AG09319 (cell line): ENCODE measurements at regions not wholly inside any gene's neighbourhood (a gene's known extent, or its start where the extent isn't known, plus 50 kb on each side); places are given as distances from the start of the nearest gene placed in this dataset.
"Not testable (repeated sequence)": the region's sequence is repeated elsewhere in the genome, so short reads cannot be mapped to it uniquely, and the experiment has no call there.

ENCODE experiments used
- DNase-seq: peaks from one replicate; pipeline ENCODE4 v3.0.0-alpha.2; 2010; ENCODE audit warnings: low read depth; ENCODE audit errors: extremely low read depth
- CTCF ChIP-seq: IDR thresholded peaks from 2 replicates; pipeline ENCODE4 v1.5.1; 2011; ENCODE audit warnings: low read depth, mild to moderate bottlenecking, inconsistent platforms, low read length, moderate library complexity

DNA sequence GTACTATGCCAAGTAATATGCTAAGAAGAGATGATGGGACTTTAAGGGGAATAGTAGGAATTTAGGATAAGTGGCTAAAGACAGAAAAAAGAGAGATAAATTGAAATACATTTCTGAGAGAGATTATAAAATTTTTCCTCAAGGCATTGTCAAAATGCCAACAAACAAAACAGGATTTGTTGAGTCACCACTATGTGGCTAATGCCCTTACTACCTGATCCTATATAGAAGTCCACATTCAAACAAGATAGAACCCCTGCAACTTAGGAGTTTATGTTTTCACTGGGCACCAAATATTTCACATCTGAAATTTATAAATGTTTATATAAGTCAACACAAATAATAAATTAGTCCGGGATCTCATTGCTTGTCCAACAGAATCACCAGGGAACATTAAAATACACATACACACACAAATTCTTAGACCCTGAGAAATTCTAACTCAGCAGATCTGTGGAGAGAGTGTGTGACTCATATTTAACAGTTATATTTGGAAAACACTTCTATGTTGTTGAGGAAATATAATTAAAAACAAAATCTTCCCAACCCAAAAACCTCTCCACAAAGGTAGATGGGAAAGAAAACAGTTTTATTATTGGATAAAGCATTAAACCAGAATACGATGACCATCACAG lies 154.3 kb downstream of the PPP1R3A start:
- no peak for TF ChIP-seq CTCF
- no peak for DNase-seq

- no peak for DNase-seq
- no peak for TF ChIP-seq CTCF
Measured at GRCh38 chr7:113763226-113763625, 155.6 kb downstream of the PPP1R3A start.

DNA sequence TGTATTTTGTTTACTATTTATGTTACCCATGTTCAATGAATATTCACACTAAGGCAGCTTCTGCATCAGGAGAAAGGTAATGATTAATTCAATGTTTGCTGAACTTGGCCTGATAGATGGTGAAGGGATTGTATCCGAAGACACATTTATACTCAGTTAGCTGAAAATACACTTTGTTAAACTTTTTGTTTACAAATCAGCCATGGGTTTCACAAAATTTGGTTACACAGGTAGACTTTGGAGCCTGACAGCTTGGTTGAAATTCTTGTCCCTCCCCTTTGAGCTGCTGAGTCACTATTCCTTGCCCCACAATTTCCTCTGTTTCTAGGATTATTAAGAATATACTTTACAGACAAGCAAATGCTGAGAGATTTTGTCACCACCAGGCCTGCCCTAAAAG lies 162.6 kb downstream of the PPP1R3A start:
- TF ChIP-seq CTCF = no peak
- no peak for DNase-seq

DNA sequence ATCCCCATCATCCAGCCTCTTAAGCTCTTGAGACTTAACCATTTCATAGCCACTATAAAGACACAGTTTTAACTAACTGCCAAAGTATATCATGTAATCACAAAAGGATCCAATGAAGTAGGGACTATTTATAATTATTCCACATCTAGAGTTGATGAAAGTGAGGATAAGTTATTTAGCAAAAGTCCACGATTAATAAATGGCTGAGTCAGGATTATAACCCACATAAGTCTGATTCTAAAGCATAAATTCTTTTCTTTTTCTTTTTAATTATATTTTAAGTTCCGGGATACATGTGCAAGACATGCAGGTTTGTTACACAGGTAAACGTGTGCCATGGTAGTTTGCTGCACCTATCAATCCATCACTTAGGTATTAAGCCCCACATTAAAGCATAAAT lies 166.1 kb downstream of the PPP1R3A start:
- no peak for DNase-seq
- no peak for TF ChIP-seq CTCF

DNA sequence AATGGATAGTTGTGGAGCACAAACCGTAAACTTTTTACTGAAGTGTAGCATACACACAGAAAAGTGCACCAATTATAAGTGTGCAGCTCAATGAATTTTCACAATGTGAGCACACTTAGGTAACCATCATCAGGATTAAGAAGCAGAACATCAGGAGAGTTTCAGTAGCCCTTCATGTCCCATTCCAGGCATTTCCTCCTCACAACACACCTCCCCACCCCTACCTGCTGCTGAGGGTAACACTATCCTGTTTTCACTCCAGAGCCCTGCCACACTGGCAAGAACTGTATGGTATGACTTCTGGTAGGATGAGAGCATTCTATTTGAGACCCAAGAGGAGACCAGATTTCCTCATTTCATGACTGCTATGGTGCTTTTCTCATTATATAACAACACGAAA lies 166.5 kb downstream of the PPP1R3A start:
- no peak for DNase-seq

GRCh38 chr7:113751547-113751946 lies 167.3 kb downstream of the PPP1R3A start:
- DNase-seq = no peak
- TF ChIP-seq CTCF = no peak

More for the DNA sequence above, 166.5 kb downstream of the PPP1R3A start:
- TF ChIP-seq CTCF = no peak

DNA sequence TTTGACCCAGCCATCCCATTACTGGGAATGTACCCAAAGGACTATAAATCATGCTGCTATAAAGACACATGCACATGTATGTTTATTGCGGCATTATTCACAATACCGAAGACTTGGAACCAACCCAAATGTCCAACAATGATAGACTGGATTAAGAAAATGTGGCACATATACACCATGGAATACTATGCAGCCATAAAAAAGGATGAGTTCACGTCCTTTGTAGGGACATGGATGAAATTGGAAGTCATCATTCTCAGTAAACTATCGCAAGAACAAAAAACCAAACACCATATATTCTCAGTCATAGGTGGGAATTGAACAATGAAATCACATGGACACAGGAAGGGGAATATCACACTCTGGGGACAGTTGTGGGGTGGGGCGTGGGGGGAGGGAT lies 170.4 kb downstream of the PPP1R3A start:
- not testable (repeated sequence) for DNase-seq

DNA sequence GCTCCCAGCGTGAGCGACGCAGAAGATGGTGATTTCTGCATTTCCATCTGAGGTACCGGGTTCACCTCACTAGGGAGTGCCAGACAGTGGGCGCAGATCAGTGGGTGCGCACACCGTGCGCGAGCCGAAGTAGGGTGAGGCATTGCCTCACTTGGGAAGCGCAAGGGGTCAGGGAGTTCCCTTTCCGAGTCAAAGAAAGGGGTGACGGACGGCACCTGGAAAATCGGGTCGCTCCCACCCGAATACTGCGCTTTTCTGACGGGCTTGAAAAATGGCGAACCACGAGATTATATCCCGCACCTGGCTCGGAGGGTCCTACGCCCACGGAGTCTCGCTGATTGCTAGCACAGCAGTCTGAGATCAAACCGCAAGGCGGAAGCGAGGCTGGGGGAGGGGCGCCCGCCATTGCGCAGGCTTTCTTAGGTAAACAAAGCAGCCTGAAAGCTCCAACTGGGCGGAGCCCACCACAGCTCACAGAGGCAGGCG lies 175.8 kb downstream of the PPP1R3A start:
- DNase-seq = not testable (repeated sequence)

- DNase-seq = no peak
- TF ChIP-seq CTCF = no peak
Measured at GRCh38 chr7:113742377-113742776, 176.4 kb downstream of the PPP1R3A start.
